GM12874 (cell line): ENCODE measurements at regions not wholly inside any gene's neighbourhood (a gene's known extent, or its start where the extent isn't known, plus 50 kb on each side); places are given as distances from the start of the nearest gene placed in this dataset.

Source experiments
- CTCF ChIP-seq: IDR thresholded peaks from 2 replicates; pipeline ENCODE4 v1.5.1; 2011; ENCODE audit warnings: low read depth, mild to moderate bottlenecking, control low read depth, low read length, moderate library complexity; ENCODE audit not compliant: insufficient read depth

GRCh38 chr5:145162626-145163025 is 672.5 kb downstream of the PRELID2 start:
- TF ChIP-seq CTCF = no peak

- TF ChIP-seq CTCF = no peak
Observed at GRCh38 chr5:145161391-145161790, 673.8 kb downstream of the PRELID2 start.

GRCh38 chr5:145160679-145161078 is 674.5 kb downstream of the PRELID2 start:
- TF ChIP-seq CTCF = no peak

- TF ChIP-seq CTCF = no peak
Observed at GRCh38 chr5:145158730-145159129, 676.4 kb downstream of the PRELID2 start.

GRCh38 chr5:145157841-145158240 is 677.3 kb downstream of the PRELID2 start:
- TF ChIP-seq CTCF = no peak

- no peak for TF ChIP-seq CTCF
Observed at GRCh38 chr5:145141534-145141933, 693.6 kb downstream of the PRELID2 start.

GRCh38 chr5:145130996-145131395 is 704.1 kb downstream of the PRELID2 start:
- no peak for TF ChIP-seq CTCF

- TF ChIP-seq CTCF = no peak
Observed at GRCh38 chr5:145129797-145130196, 705.3 kb downstream of the PRELID2 start.
